WTC11 (cell line): ENCODE measurements at regions not wholly inside any gene's neighbourhood (a gene's known extent, or its start where the extent isn't known, plus 50 kb on each side); places are given as distances from the start of the nearest gene placed in this dataset.
"Not testable (repeated sequence)": the region's sequence is repeated elsewhere in the genome, so short reads cannot be mapped to it uniquely, and the experiment has no call there.

ENCODE experiments used
- ATAC-seq: fragments of 200-7000 bp; cut with Tn5 transposase; 2 replicates; pipeline ENCODE4 v1.10.0; 2021; ENCODE audit warnings: mild to moderate bottlenecking, moderate library complexity
- CTCF ChIA-PET: fragments of 300-600 bp; sonication (Branson Sonifier 250); formaldehyde crosslinking; loops from one replicate; lab custom pipeline; 2021; ENCODE audit warnings: antibody characterized with exemption; lab: Charles Lee
- POLR2A ChIA-PET: fragments of 350-600 bp; sonication (Branson Sonifier 250); formaldehyde crosslinking; loops from one replicate; lab custom pipeline; 2021; ENCODE audit warnings: antibody characterized with exemption; lab: Charles Lee
- DNase-seq: peaks from one replicate; pipeline ENCODE4 v3.0.0; 2021; ENCODE audit warnings: low spot score
- H3K27ac Mint-ChIP-seq: 2 replicates; pipeline ENCODE4 v1.8.0; 2021; ENCODE audit warnings: mixed read lengths
- H3K27me3 Mint-ChIP-seq: 2 replicates; pipeline ENCODE4 v1.8.0; 2021; ENCODE audit warnings: low read depth, mild to moderate bottlenecking, moderate library complexity, mixed read lengths
- H3K36me3 Mint-ChIP-seq: 2 replicates; pipeline ENCODE4 v1.8.0; 2021; ENCODE audit warnings: mixed read lengths
- H3K4me1 Mint-ChIP-seq: 2 replicates; pipeline ENCODE4 v1.8.0; 2022; ENCODE audit warnings: mixed read lengths
- H3K4me3 Mint-ChIP-seq: 2 replicates; pipeline ENCODE4 v1.8.0; 2021; ENCODE audit warnings: mild to moderate bottlenecking, moderate library complexity, mixed read lengths
- H3K9me3 Mint-ChIP-seq: 2 replicates; pipeline ENCODE4 v1.8.0; 2021; ENCODE audit warnings: mixed read lengths
- AFF4 ChIP-seq: sonication (generic); formaldehyde crosslinking; IDR thresholded peaks from 2 replicates; pipeline ENCODE4 v1.8.1; 2023; ENCODE audit warnings: mild to moderate bottlenecking, missing genetic modification reagents, borderline replicate concordance
- CREM ChIP-seq: sonication (generic); formaldehyde crosslinking; IDR thresholded peaks from 2 replicates; pipeline ENCODE4 v1.8.1; 2022; ENCODE audit warnings: mild to moderate bottlenecking, missing genetic modification reagents, moderate library complexity
- ELF4 ChIP-seq: sonication (generic); formaldehyde crosslinking; IDR thresholded peaks from 2 replicates; pipeline ENCODE4 v1.8.1; 2022; ENCODE audit warnings: low read depth, mild to moderate bottlenecking, moderate library complexity, missing genetic modification reagents
- EMX1 ChIP-seq: fragments of 250-450 bp; sonication (Bioruptor Pico); IDR thresholded peaks from 2 replicates; pipeline ENCODE4 v1.8.0; 2021; ENCODE audit warnings: mild to moderate bottlenecking
- GRHL2 ChIP-seq: fragments of 250-450 bp; sonication (Bioruptor Pico); IDR thresholded peaks from 2 replicates; pipeline ENCODE4 v1.8.0; 2022; ENCODE audit warnings: mild to moderate bottlenecking, moderate library complexity; ENCODE audit not compliant: insufficient replicate concordance, severe bottlenecking
- HMGA2 ChIP-seq: fragments of 250-450 bp; sonication (Bioruptor Pico); IDR thresholded peaks from 2 replicates; pipeline ENCODE4 v1.4.0; 2021; ENCODE audit warnings: mild to moderate bottlenecking, moderate library complexity
- HMGXB4 ChIP-seq: sonication (generic); formaldehyde crosslinking; IDR thresholded peaks from 2 replicates; pipeline ENCODE4 v1.8.1; 2023; ENCODE audit warnings: mild to moderate bottlenecking, moderate library complexity, missing genetic modification reagents
- IRF2 ChIP-seq: sonication (generic); formaldehyde crosslinking; IDR thresholded peaks from 2 replicates; pipeline ENCODE4 v1.8.0; 2022; ENCODE audit warnings: low read depth, missing genetic modification reagents, borderline replicate concordance
- NFYB ChIP-seq: sonication (generic); formaldehyde crosslinking; conservative IDR thresholded peaks from 2 replicates; pipeline ENCODE4 v1.8.0; 2022; ENCODE audit warnings: low read depth, missing genetic modification reagents
- NR3C1 ChIP-seq: sonication (generic); formaldehyde crosslinking; conservative IDR thresholded peaks from 2 replicates; pipeline ENCODE4 v1.8.1; 2023; ENCODE audit warnings: low read depth, mild to moderate bottlenecking, missing genetic modification reagents
- SMAD4 ChIP-seq: sonication (generic); formaldehyde crosslinking; IDR thresholded peaks from 2 replicates; pipeline ENCODE4 v1.8.0; 2022; ENCODE audit warnings: mild to moderate bottlenecking, missing genetic modification reagents
- SOX15 ChIP-seq: fragments of 250-450 bp; sonication (Bioruptor Pico); IDR thresholded peaks from 2 replicates; pipeline ENCODE4 v1.9.0; 2021; ENCODE audit warnings: mild to moderate bottlenecking
- TCF7 ChIP-seq: sonication (generic); formaldehyde crosslinking; IDR thresholded peaks from 2 replicates; pipeline ENCODE4 v1.8.0; 2022; ENCODE audit warnings: mild to moderate bottlenecking, low read depth, missing genetic modification reagents, moderate library complexity
- TEAD4 ChIP-seq: sonication (generic); formaldehyde crosslinking; IDR thresholded peaks from 2 replicates; pipeline ENCODE4 v1.8.0; 2022; ENCODE audit warnings: mild to moderate bottlenecking, missing genetic modification reagents
- ZNF138 ChIP-seq: sonication (generic); formaldehyde crosslinking; conservative IDR thresholded peaks from 2 replicates; pipeline ENCODE4 v1.8.1; 2022; ENCODE audit warnings: mild to moderate bottlenecking, moderate library complexity, missing genetic modification reagents
- ZNF396 ChIP-seq: fragments of 250-450 bp; sonication (Bioruptor Pico); IDR thresholded peaks from 2 replicates; pipeline ENCODE4 v1.8.0; 2021; ENCODE audit warnings: mild to moderate bottlenecking, moderate library complexity, borderline replicate concordance
- ZNF671 ChIP-seq: fragments of 250-450 bp; sonication (Bioruptor Pico); IDR thresholded peaks from 2 replicates; pipeline ENCODE4 v1.8.0; 2021; ENCODE audit warnings: mild to moderate bottlenecking
- TF ChIP-seq, protein P1 (sequence below): sonication (generic); formaldehyde crosslinking; IDR thresholded peaks from 2 replicates; pipeline ENCODE4 v1.8.0; 2022; ENCODE audit warnings: mild to moderate bottlenecking, missing genetic modification reagents
- TF ChIP-seq, protein P2 (sequence below): sonication (generic); formaldehyde crosslinking; IDR thresholded peaks from 2 replicates; pipeline ENCODE4 v1.8.0; 2022; ENCODE audit warnings: mild to moderate bottlenecking, missing genetic modification reagents
- TF ChIP-seq, protein P3 (sequence below): sonication (generic); formaldehyde crosslinking; IDR thresholded peaks from 2 replicates; pipeline ENCODE4 v1.8.1; 2023; ENCODE audit warnings: mild to moderate bottlenecking, missing genetic modification reagents

DNA sequence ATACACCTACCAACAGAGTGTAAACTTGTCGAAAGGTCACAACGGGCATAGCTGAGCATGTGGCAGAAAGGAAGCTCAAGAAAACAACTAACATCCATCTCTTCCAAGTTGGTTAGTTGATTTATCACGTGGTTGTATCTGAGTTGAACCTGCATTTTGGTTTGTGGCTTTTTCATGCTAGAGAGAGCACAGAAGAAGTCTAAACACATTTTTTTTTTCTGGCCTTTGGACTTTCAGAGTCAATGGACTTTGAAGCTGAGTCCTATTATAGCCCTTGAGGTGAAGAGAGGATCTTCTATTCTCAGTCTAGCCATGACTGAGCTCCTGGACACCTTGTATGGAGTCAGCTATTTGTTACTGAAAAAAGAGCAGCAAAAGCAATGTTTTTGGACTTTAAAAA, 150.6 kb upstream of the TRPC5 start (continued):
- TF ChIP-seq, protein P1, sequence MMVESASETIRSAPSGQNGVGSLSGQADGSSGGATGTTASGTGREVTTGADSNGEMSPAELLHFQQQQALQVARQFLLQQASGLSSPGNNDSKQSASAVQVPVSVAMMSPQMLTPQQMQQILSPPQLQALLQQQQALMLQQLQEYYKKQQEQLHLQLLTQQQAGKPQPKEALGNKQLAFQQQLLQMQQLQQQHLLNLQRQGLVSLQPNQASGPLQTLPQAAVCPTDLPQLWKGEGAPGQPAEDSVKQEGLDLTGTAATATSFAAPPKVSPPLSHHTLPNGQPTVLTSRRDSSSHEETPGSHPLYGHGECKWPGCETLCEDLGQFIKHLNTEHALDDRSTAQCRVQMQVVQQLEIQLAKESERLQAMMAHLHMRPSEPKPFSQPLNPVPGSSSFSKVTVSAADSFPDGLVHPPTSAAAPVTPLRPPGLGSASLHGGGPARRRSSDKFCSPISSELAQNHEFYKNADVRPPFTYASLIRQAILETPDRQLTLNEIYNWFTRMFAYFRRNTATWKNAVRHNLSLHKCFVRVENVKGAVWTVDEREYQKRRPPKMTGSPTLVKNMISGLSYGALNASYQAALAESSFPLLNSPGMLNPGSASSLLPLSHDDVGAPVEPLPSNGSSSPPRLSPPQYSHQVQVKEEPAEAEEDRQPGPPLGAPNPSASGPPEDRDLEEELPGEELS = no peak
- TF ChIP-seq HMGXB4 (CRISPR knock-in tag) (no peak), EMX1 (CRISPR knock-in tag) (no peak), ELF4 (CRISPR knock-in tag) (no peak), AFF4 (CRISPR knock-in tag) (no peak)
- TF ChIP-seq, all 79 proteins: peak for 0

- H3K9me3 Mint-ChIP-seq, H3K36me3 Mint-ChIP-seq, ATAC-seq, POLR2A ChIA-PET, CTCF ChIA-PET, DNase-seq, H3K4me1 Mint-ChIP-seq, H3K4me3 Mint-ChIP-seq, H3K27ac Mint-ChIP-seq, H3K27me3 Mint-ChIP-seq: not testable (repeated sequence)
- peak; percentile 98 for TF ChIP-seq HMGA2
Measured at GRCh38 chrX:112226795-112227194, 144.2 kb upstream of the TRPC5 start.

DNA sequence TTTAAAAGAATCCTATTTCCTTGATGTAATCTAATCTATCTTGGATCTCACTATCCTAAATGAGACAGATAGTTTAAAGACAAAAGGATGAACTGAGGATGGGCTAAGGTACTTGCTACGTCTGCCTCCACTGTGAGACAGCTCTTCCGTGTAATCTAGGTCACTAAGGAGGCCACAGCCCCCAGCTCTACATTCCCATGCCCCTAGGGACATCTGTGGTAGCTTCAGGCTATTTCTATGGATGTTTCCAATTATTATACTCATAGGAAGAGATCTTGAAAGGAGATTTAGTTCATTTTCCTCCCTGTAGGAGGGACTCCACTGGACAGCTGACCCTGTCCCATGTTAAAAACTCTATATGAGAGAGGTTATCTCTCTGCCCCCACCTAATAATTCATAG, 140.8 kb upstream of the TRPC5 start:
- no peak overlapping the region for H3K27ac Mint-ChIP-seq
- no peak for TF ChIP-seq EMX1 (CRISPR knock-in tag)
- TF ChIP-seq, protein P2, sequence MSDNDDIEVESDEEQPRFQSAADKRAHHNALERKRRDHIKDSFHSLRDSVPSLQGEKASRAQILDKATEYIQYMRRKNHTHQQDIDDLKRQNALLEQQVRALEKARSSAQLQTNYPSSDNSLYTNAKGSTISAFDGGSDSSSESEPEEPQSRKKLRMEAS (CRISPR knock-in tag) = no peak
- TF ChIP-seq, protein P1 = no peak
- no peak for TF ChIP-seq NFYB
- TF ChIP-seq SMAD4 (CRISPR knock-in tag) = no peak
- no peak for TF ChIP-seq SOX15 (CRISPR knock-in tag)
- no peak for TF ChIP-seq GRHL2 (CRISPR knock-in tag)
- TF ChIP-seq ZNF138 (CRISPR knock-in tag) = no peak
- no peak for TF ChIP-seq IRF2 (CRISPR knock-in tag)
- no peak for TF ChIP-seq TEAD4 (CRISPR knock-in tag)
- TF ChIP-seq ZNF396 (CRISPR knock-in tag) = no peak
- no peak for TF ChIP-seq NR3C1
- TF ChIP-seq HMGXB4 (CRISPR knock-in tag) = no peak
- TF ChIP-seq, protein P3, sequence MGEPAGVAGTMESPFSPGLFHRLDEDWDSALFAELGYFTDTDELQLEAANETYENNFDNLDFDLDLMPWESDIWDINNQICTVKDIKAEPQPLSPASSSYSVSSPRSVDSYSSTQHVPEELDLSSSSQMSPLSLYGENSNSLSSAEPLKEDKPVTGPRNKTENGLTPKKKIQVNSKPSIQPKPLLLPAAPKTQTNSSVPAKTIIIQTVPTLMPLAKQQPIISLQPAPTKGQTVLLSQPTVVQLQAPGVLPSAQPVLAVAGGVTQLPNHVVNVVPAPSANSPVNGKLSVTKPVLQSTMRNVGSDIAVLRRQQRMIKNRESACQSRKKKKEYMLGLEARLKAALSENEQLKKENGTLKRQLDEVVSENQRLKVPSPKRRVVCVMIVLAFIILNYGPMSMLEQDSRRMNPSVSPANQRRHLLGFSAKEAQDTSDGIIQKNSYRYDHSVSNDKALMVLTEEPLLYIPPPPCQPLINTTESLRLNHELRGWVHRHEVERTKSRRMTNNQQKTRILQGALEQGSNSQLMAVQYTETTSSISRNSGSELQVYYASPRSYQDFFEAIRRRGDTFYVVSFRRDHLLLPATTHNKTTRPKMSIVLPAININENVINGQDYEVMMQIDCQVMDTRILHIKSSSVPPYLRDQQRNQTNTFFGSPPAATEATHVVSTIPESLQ = no peak
- TF ChIP-seq TCF7 (CRISPR knock-in tag) = no peak
- TF ChIP-seq ZNF671 = no peak
- no peak for TF ChIP-seq CREM (CRISPR knock-in tag)

More for the DNA sequence above, 140.8 kb upstream of the TRPC5 start:
- Mint-ChIP-seq H3K4me3 (no peak overlapping the region), H3K27me3 (no peaks in the 10 kb centered on the region), H3K9me3 (0 out of 2 replicates have a peak, but pooled peaks cover 3% of the 10 kb centered on the region), H3K36me3 (no peaks in the 10 kb centered on the region), H3K4me1 (no peaks in the 10 kb centered on the region)
- CTCF ChIA-PET = no interaction called here
- DNase-seq = no peak
- no peak for ATAC-seq
- POLR2A ChIA-PET = no interaction called here
